Panc1 (cell line): ENCODE measurements at regions not wholly inside any gene's neighbourhood (a gene's known extent, or its start where the extent isn't known, plus 50 kb on each side); places are given as distances from the start of the nearest gene placed in this dataset.

Source experiments
- POLR2AphosphoS5 ChIP-seq: IDR thresholded peaks from 2 replicates; pipeline ENCODE4 v1.6.1; 2012; ENCODE audit warnings: mild to moderate bottlenecking, low read depth, low read length, moderate library complexity
- SIN3A ChIP-seq: IDR thresholded peaks from 2 replicates; pipeline ENCODE4 v1.6.1; 2012; ENCODE audit warnings: low read depth, mild to moderate bottlenecking, low read length, moderate library complexity, borderline replicate concordance; ENCODE audit not compliant: insufficient read depth
- TCF7L2 ChIP-seq: IDR thresholded peaks from 2 replicates; pipeline ENCODE4 v1.6.1; 2011; ENCODE audit warnings: mild to moderate bottlenecking, low read depth, low read length, inconsistent platforms
- TF ChIP-seq, protein P1 (sequence below): fragments of 450-650 bp; IDR thresholded peaks from 2 replicates; pipeline ENCODE4 v1.5.1; 2017; ENCODE audit warnings: mild to moderate bottlenecking
- TF ChIP-seq, protein P2 (sequence below), 2 experiments: IDR thresholded peaks; 2 replicates each; pipeline ENCODE4 v1.6.1; 2011 to 2012; ENCODE audit warnings: low read depth in 2 of 2, control low read depth in 1 of 2, low read length in 1 of 2, mild to moderate bottlenecking in 1 of 2, moderate library complexity in 1 of 2; ENCODE audit not compliant: insufficient read depth in 1 of 2

DNA sequence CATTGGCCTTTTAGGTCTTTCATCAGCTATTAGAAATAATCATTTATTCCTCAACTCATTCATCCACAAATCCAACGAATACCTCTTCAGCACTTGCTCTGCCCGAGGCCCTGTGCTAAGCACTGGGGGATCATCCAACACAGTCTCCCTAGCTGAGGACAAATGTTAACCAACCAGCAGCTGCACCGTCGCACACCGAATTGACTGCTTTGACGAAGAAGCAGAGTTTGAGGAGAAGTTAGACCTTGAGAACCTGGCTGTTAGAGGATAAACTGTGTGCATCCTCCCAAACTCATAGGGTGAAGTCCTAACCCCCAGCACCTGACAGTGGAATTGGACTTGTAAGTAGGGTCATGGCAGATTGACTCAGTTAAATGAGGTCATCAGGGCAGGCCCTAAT, 170.9 kb downstream of the USP12 start:
- TF ChIP-seq TCF7L2 (no peak), SIN3A (no peak), POLR2AphosphoS5 (no peak)
- TF ChIP-seq, protein P1, sequence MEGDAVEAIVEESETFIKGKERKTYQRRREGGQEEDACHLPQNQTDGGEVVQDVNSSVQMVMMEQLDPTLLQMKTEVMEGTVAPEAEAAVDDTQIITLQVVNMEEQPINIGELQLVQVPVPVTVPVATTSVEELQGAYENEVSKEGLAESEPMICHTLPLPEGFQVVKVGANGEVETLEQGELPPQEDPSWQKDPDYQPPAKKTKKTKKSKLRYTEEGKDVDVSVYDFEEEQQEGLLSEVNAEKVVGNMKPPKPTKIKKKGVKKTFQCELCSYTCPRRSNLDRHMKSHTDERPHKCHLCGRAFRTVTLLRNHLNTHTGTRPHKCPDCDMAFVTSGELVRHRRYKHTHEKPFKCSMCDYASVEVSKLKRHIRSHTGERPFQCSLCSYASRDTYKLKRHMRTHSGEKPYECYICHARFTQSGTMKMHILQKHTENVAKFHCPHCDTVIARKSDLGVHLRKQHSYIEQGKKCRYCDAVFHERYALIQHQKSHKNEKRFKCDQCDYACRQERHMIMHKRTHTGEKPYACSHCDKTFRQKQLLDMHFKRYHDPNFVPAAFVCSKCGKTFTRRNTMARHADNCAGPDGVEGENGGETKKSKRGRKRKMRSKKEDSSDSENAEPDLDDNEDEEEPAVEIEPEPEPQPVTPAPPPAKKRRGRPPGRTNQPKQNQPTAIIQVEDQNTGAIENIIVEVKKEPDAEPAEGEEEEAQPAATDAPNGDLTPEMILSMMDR, result no peak
- TF ChIP-seq, protein P2, sequence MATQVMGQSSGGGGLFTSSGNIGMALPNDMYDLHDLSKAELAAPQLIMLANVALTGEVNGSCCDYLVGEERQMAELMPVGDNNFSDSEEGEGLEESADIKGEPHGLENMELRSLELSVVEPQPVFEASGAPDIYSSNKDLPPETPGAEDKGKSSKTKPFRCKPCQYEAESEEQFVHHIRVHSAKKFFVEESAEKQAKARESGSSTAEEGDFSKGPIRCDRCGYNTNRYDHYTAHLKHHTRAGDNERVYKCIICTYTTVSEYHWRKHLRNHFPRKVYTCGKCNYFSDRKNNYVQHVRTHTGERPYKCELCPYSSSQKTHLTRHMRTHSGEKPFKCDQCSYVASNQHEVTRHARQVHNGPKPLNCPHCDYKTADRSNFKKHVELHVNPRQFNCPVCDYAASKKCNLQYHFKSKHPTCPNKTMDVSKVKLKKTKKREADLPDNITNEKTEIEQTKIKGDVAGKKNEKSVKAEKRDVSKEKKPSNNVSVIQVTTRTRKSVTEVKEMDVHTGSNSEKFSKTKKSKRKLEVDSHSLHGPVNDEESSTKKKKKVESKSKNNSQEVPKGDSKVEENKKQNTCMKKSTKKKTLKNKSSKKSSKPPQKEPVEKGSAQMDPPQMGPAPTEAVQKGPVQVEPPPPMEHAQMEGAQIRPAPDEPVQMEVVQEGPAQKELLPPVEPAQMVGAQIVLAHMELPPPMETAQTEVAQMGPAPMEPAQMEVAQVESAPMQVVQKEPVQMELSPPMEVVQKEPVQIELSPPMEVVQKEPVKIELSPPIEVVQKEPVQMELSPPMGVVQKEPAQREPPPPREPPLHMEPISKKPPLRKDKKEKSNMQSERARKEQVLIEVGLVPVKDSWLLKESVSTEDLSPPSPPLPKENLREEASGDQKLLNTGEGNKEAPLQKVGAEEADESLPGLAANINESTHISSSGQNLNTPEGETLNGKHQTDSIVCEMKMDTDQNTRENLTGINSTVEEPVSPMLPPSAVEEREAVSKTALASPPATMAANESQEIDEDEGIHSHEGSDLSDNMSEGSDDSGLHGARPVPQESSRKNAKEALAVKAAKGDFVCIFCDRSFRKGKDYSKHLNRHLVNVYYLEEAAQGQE (IDR thresholded peaks at IDR 0.05; ENCODE audit: insufficient read depth in 1 of 2, low read depth in 2 of 2, low read length in 1 of 2), result no peak
